GM04504 (cell line): ENCODE measurements at regions not wholly inside any gene's neighbourhood (a gene's known extent, or its start where the extent isn't known, plus 50 kb on each side); places are given as distances from the start of the nearest gene placed in this dataset.

ENCODE experiments used
- DNase-seq: peaks from one replicate; pipeline ENCODE4 v3.0.0-alpha.2; 2012; ENCODE audit warnings: low read depth

- DNase-seq = no peak
Observed at GRCh38 chr3:74691946-74692345, 77.5 kb upstream of the CNTN3 start.

GRCh38 chr3:74673326-74673725 lies 58.9 kb upstream of the CNTN3 start:
- DNase-seq = no peak

GRCh38 chr3:74664606-74665005 lies 50.1 kb upstream of the CNTN3 start:
- no peak for DNase-seq
